Naive B cell (primary cell): ENCODE measurements at regions not wholly inside any gene's neighbourhood (a gene's known extent, or its start where the extent isn't known, plus 50 kb on each side); places are given as distances from the start of the nearest gene placed in this dataset.
"Not testable (repeated sequence)": the region's sequence is repeated elsewhere in the genome, so short reads cannot be mapped to it uniquely, and the experiment has no call there.

Experiments
- ATAC-seq, 2 donors: fragments of 150-1000 bp; cut with Tn5 transposase; 2 replicates each; pipeline ENCODE4 v1.10.0; 2021; ENCODE audit warnings: low read depth in 2 of 2, mild to moderate bottlenecking in 2 of 2, moderate library complexity in 2 of 2
- DNase-seq: peaks from one replicate; pipeline ENCODE4 v3.0.0; 2022
- H3K27ac Mint-ChIP-seq, 6 donors: one replicate each; pipeline ENCODE4 v1.8.0; 2020 to 2022; ENCODE audit warnings: mild to moderate bottlenecking in 6 of 6, mixed read lengths in 6 of 6, moderate library complexity in 5 of 6, inconsistent platforms in 2 of 6
- H3K27me3 Mint-ChIP-seq, 3 donors: one replicate each; pipeline ENCODE4 v1.8.0; 2021 to 2022; ENCODE audit warnings: mixed read lengths in 3 of 3, mild to moderate bottlenecking in 1 of 3
- H3K36me3 Mint-ChIP-seq, 2 donors: one replicate each; pipeline ENCODE4 v1.8.0; 2020 to 2022; ENCODE audit warnings: mixed read lengths in 2 of 2, inconsistent platforms in 1 of 2, mild to moderate bottlenecking in 1 of 2
- H3K4me1 Mint-ChIP-seq, 3 donors: one replicate each; pipeline ENCODE4 v1.8.0; 2020 to 2022; ENCODE audit warnings: mixed read lengths in 3 of 3, inconsistent platforms in 1 of 3, mild to moderate bottlenecking in 1 of 3, moderate library complexity in 1 of 3
- H3K4me3 Mint-ChIP-seq, 8 donors: one replicate each; pipeline ENCODE4 v1.8.0; 2020 to 2022; ENCODE audit warnings: mild to moderate bottlenecking in 8 of 8, mixed read lengths in 8 of 8, moderate library complexity in 8 of 8, inconsistent platforms in 2 of 8
- H3K9me3 Mint-ChIP-seq, 7 donors: one replicate each; pipeline ENCODE4 v1.8.0; 2020 to 2022; ENCODE audit warnings: mixed read lengths in 7 of 7, mild to moderate bottlenecking in 5 of 7, inconsistent platforms in 2 of 7, moderate library complexity in 1 of 7

DNA sequence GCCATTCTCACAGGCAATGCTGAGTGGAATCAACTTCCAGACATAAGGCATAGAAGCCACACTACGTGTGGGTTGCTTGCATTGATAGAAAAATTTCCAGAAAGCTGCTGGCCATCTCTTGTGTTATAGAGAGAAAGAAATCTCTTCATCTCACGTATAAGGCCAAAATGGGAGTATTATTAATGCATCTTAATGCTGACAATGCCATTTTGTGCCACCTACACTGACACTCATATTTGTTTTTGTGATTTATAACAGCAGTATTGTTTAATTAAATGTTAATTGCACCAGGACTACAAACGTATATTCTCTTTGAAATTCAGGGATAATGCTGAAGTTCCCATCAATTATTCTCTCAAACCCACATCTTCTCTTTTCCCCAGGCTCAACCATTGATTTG is 56.1 kb upstream of the TMEM132D start:
- peaks cover 0 to 6% (median 4%) of the 10 kb centered on the region in 3 donors for H3K27me3 Mint-ChIP-seq

DNA sequence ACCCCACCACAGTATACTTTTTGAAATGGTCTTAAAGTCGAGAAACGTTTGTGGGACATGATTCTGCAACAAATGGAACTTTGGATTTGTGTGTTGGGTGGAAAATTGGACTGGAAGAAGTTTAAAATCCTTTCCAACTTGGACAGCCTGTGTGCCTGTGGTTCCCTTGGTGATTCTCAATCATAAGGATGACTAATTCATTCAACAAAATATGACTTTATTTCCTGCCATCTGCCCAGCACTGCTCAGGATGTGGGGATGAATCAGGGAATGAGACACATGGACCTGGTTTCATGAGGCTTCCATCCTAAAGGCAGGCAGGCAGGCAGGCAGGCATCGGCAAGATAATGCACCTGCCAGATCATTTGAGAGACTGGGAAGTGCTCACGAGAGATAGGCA is 57.3 kb upstream of the TMEM132D start:
- no peak overlapping the region for H3K27ac Mint-ChIP-seq
- peaks cover 0 to 11% (median 6%) of the 10 kb centered on the region in 3 donors for H3K27me3 Mint-ChIP-seq
- H3K4me1 Mint-ChIP-seq = no peaks in the 10 kb centered on the region
- H3K9me3 Mint-ChIP-seq = peaks cover 0 to 9% (median 1%) of the 10 kb centered on the region in 7 donors
- ATAC-seq = no peak
- no peak for DNase-seq
- H3K36me3 Mint-ChIP-seq = no peaks in the 10 kb centered on the region
- H3K4me3 Mint-ChIP-seq = no peak overlapping the region

More for the DNA sequence above, 56.1 kb upstream of the TMEM132D start:
- peaks cover 0 to 9% (median 0%) of the 10 kb centered on the region in 7 donors for H3K9me3 Mint-ChIP-seq
- no peak overlapping the region for H3K27ac Mint-ChIP-seq
- no peaks in the 10 kb centered on the region for H3K36me3 Mint-ChIP-seq
- no peak overlapping the region for H3K4me3 Mint-ChIP-seq
- no peak for ATAC-seq
- DNase-seq = no peak
- H3K4me1 Mint-ChIP-seq = no peaks in the 10 kb centered on the region

DNA sequence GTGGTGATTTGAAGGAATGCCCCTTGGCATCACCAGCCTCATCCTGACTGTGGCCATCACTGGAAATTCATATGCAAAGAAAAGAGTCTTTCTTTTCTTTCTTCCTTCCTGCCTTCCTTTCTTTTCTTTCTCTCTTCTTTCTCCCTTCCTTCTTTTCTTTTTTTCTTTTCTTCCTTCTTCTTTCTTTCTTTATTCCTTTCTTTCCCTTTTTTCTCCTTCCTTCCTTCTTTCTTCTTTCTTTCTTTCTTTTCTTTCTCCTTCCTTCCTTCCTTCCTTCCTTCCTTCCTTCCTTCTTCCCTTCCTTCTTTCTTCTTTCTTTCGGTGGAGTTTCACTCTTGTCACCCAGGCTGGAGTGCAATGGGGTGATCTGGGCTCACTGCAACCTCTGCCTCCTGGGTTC is 58.0 kb upstream of the TMEM132D start:
- H3K27ac Mint-ChIP-seq = peak overlapping the region in 1 of 6 donors; percentile 81
- DNase-seq (no peak), ATAC-seq (no peak)
- H3K36me3 Mint-ChIP-seq = no peaks in the 10 kb centered on the region
- no peak overlapping the region for H3K4me3 Mint-ChIP-seq
- H3K27me3 Mint-ChIP-seq = peaks cover 0 to 11% (median 6%) of the 10 kb centered on the region in 3 donors
- H3K9me3 Mint-ChIP-seq = peaks cover 0 to 9% (median 1%) of the 10 kb centered on the region in 7 donors
- H3K4me1 Mint-ChIP-seq = no peaks in the 10 kb centered on the region

DNA sequence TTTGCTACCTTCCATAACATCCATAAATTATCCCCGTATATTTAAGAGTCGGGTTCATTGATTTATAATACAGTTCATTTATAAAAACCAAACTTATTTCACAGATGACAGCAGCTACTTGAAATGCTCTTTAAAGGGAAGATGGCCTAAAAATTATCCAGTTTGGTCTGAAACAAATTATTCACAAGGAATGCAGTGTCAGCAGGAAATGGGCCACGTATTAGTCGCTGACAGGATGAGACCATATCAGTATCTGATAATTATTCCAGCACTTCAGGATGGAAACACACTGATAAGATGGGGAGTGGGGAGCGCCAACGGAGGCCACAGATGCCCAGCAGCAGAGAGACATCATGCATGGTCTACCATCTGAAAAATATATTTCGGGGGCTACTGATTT is 60.5 kb upstream of the TMEM132D start:
- Mint-ChIP-seq H3K4me3 (no peak overlapping the region), H3K27ac (no peak overlapping the region), H3K27me3 (peaks cover 0 to 11% (median 6%) of the 10 kb centered on the region in 3 donors), H3K36me3 (no peaks in the 10 kb centered on the region), H3K4me1 (no peaks in the 10 kb centered on the region), H3K9me3 (peaks cover 0 to 13% (median 2%) of the 10 kb centered on the region in 7 donors)
- DNase-seq (no peak), ATAC-seq (no peak)

DNA sequence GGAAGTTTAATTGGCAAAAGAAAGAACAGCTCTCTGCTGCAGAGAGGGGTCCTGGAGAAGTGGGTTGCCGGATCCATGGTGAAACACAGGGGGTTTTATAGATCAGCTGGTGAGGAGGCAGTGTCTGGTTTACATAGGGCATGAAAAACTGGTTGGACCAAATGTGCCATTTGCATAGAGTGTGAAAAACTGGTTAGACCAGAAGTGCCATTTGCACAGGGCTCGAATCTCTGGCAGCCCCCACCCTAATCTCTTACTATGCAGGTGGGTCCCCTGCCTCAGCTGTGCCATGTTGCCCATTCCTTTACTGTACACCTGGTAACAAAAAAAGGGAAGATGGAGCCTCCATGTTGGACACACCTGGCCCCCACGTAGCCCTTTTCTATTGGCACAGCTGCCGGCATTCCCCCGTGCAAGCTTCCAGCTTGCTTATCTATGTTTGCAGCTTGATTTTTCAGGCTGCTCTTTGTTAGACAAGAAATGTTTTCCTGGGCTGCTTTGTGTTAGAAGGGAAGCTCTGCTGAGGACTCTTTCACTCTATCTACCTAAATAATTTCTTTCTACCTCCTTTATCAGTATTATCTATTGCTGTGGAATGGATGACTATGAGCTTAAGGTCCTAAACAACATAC is 61.1 kb upstream of the TMEM132D start:
- Mint-ChIP-seq H3K36me3 (no peaks in the 10 kb centered on the region), H3K27me3 (peaks cover 0 to 11% (median 6%) of the 10 kb centered on the region in 3 donors), H3K4me3 (no peak overlapping the region), H3K4me1 (no peaks in the 10 kb centered on the region), H3K9me3 (peaks cover 0 to 13% (median 2%) of the 10 kb centered on the region in 7 donors), H3K27ac (peak overlapping the region in 1 of 6 donors; percentile 34)
- ATAC-seq (no peak), DNase-seq (no peak)

- H3K4me1 Mint-ChIP-seq = no peaks in the 10 kb centered on the region
- H3K9me3 Mint-ChIP-seq = peaks cover 0 to 13% (median 2%) of the 10 kb centered on the region in 7 donors
- DNase-seq = no peak
- H3K4me3 Mint-ChIP-seq = no peak overlapping the region
- no peaks in the 10 kb centered on the region for H3K36me3 Mint-ChIP-seq
- peaks cover 0 to 14% (median 6%) of the 10 kb centered on the region in 3 donors for H3K27me3 Mint-ChIP-seq
- H3K27ac Mint-ChIP-seq = no peak overlapping the region
- no peak for ATAC-seq
These were observed 62.5 kb upstream of the TMEM132D start for GRCh38 chr12:129966146-129966995.

DNA sequence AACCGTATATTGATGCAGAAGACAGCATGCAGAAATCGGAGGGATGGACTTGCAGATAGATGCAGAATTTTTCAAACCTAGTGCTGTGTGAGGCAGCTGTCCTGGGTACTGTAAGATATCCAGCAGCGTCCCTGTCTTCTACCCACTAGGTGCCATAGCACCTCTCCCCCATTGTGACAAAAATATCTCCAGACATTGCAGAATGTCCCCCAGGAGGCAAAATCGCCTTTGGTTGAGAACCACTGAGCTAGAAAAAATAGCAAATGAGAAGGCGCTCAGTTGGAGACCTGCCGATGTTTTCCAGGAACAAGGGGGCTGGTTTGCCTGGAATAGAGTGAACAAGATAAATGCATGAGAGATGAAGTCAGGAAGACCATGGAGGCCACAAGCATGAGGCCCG is 67.9 kb upstream of the TMEM132D start:
- no peak for DNase-seq
- ATAC-seq = no peak
- peaks cover 0 to 5% (median 0%) of the 10 kb centered on the region in 3 donors for H3K27me3 Mint-ChIP-seq
- H3K36me3 Mint-ChIP-seq = no peaks in the 10 kb centered on the region
- no peak overlapping the region for H3K4me3 Mint-ChIP-seq
- no peak overlapping the region for H3K27ac Mint-ChIP-seq
- peaks cover 0 to 4% (median 2%) of the 10 kb centered on the region in 7 donors for H3K9me3 Mint-ChIP-seq
- no peaks in the 10 kb centered on the region for H3K4me1 Mint-ChIP-seq

- Mint-ChIP-seq H3K9me3 (peaks cover 0 to 4% (median 2%) of the 10 kb centered on the region in 7 donors), H3K4me3 (no peak overlapping the region), H3K36me3 (no peaks in the 10 kb centered on the region), H3K27me3 (peaks cover 0 to 5% (median 0%) of the 10 kb centered on the region in 3 donors), H3K4me1 (no peaks in the 10 kb centered on the region), H3K27ac (no peak overlapping the region)
- ATAC-seq (no peak), DNase-seq (no peak)
These were observed 69.6 kb upstream of the TMEM132D start for GRCh38 chr12:129973236-129973961.

GRCh38 chr12:129984106-129984505 is 80.3 kb upstream of the TMEM132D start:
- Mint-ChIP-seq H3K9me3 (peaks cover 0 to 28% (median 13%) of the 10 kb centered on the region in 7 donors), H3K4me1 (no peaks in the 10 kb centered on the region), H3K27ac (no peak overlapping the region), H3K36me3 (no peaks in the 10 kb centered on the region), H3K27me3 (peaks cover 0 to 11% (median 0%) of the 10 kb centered on the region in 3 donors), H3K4me3 (no peak overlapping the region)
- ATAC-seq = no peak
- DNase-seq = no peak

- DNase-seq (no peak), ATAC-seq (no peak)
- Mint-ChIP-seq H3K36me3 (no peaks in the 10 kb centered on the region), H3K4me3 (peak overlapping the region in 1 of 8 donors; percentile 14), H3K4me1 (no peaks in the 10 kb centered on the region), H3K27me3 (peaks cover 0 to 5% (median 0%) of the 10 kb centered on the region in 3 donors), H3K27ac (no peak overlapping the region), H3K9me3 (peaks cover 3 to 31% (median 12%) of the 10 kb centered on the region in 7 donors)
These were observed 84.0 kb upstream of the TMEM132D start for GRCh38 chr12:129987841-129988240.

DNA sequence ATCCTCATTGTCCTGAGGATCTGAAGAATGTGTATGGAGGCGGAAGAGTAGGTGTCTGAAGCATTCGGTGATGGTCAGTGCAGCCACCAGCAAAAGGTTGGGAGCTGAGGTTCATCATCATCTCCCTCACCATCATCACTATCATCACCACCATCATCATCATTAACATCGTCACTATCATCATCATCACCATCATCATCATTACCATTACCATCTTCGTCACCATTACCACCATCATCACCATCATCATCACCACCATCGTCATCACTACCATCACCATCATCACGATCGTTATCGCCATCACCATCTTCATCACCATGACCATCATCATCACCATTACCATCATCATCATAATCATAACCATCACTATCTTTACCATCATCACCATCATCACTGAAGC is 90.8 kb upstream of the TMEM132D start:
- H3K27me3 Mint-ChIP-seq = no peaks in the 10 kb centered on the region
- ATAC-seq = no peak
- no peaks in the 10 kb centered on the region for H3K4me1 Mint-ChIP-seq
- peaks cover 0 to 16% (median 7%) of the 10 kb centered on the region in 7 donors for H3K9me3 Mint-ChIP-seq
- DNase-seq = no peak
- H3K36me3 Mint-ChIP-seq = no peaks in the 10 kb centered on the region
- no peak overlapping the region for H3K27ac Mint-ChIP-seq
- H3K4me3 Mint-ChIP-seq = peak overlapping the region in 1 of 8 donors; percentile 0

- no peak for DNase-seq
- Mint-ChIP-seq H3K27ac (peak overlapping the region in 1 of 6 donors; percentile 41), H3K4me1 (no peaks in the 10 kb centered on the region), H3K4me3 (no peak overlapping the region), H3K27me3 (no peaks in the 10 kb centered on the region), H3K36me3 (no peaks in the 10 kb centered on the region), H3K9me3 (peaks cover 0 to 7% (median 6%) of the 10 kb centered on the region in 7 donors)
- ATAC-seq = no peak
These were observed 93.4 kb upstream of the TMEM132D start for GRCh38 chr12:129997239-129997638.

DNA sequence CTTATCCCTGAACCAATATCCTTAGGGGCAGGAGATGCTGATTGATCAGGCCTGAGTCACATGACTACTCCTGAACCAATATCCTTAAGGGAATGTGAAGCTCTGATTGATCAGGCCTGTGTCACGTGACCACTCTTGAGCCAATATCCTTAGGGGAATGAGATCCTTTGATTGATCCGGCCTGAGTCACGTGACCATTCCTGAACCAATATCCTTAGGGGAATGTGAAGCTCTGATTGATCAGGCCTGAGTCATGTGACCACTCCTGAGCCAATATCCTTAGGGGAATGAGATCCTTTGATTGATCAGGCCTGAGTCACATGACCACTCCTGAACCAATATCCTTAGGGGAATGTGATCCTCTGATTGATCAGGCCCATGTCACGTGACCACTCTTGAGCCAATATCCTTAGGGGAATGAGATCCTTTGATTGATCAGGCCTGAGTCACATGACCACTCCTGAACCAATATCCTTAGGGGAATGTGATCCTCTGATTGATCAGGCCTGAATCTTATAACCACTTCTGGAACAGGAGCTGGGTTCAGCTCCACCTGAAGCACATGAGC is 100.6 kb upstream of the TMEM132D start:
- H3K27ac Mint-ChIP-seq, DNase-seq, H3K27me3 Mint-ChIP-seq, ATAC-seq, H3K4me1 Mint-ChIP-seq, H3K36me3 Mint-ChIP-seq, H3K9me3 Mint-ChIP-seq: not testable (repeated sequence)
- H3K4me3 Mint-ChIP-seq = peak overlapping the region in 1 of 8 donors; percentile 9
